ENCODE measurements at regions not wholly inside any gene's neighbourhood (a gene's known extent, or its start where the extent isn't known, plus 50 kb on each side); places are given as distances from the start of the nearest gene placed in this dataset.

- 69 to 74% methylated on average over 9 of the region's 9 CpGs for WGBS, 2 donors
- H3K36me3 ChIP-seq, result no peaks in the 10 kb centered on the region
- no peak overlapping the region for H3K4me3 ChIP-seq
- H3K27ac ChIP-seq, result no peak overlapping the region
- H3K4me1 ChIP-seq, result no peaks in the 10 kb centered on the region
- no peak for DNase-seq (ENCODE audit: low spot score in 2 of 2)
- H3K27me3 ChIP-seq, result no peaks in the 10 kb centered on the region
- no peak for TF ChIP-seq EP300 (IDR thresholded peaks at IDR 0.05)
- no peak for TF ChIP-seq POLR2A (IDR thresholded peaks at IDR 0.05)
- no peak for TF ChIP-seq CTCF (IDR thresholded peaks at IDR 0.05)
- no peaks in the 10 kb centered on the region for H3K9me3 ChIP-seq
These were observed 56.5 kb upstream of the HDGFL1 start for GRCh38 chr6:22512686-22513427.

GRCh38 chr6:22513667-22514066, 55.7 kb upstream of the HDGFL1 start:
- 81 to 86% methylated on average over 9 of the region's 9 CpGs for WGBS, 2 donors
- H3K27ac ChIP-seq, result no peak overlapping the region
- H3K4me1 ChIP-seq, result no peaks in the 10 kb centered on the region
- no peaks in the 10 kb centered on the region for H3K9me3 ChIP-seq
- TF ChIP-seq POLR2A (IDR thresholded peaks at IDR 0.05) (no peak), CTCF (IDR thresholded peaks at IDR 0.05) (no peak), EP300 (IDR thresholded peaks at IDR 0.05) (no peak)
- H3K27me3 ChIP-seq, result no peaks in the 10 kb centered on the region
- H3K36me3 ChIP-seq, result no peaks in the 10 kb centered on the region
- no peak overlapping the region for H3K4me3 ChIP-seq
- DNase-seq (ENCODE audit: low spot score in 2 of 2), result no peak

GRCh38 chr6:22519237-22519636, 50.1 kb upstream of the HDGFL1 start:
- TF ChIP-seq CTCF (IDR thresholded peaks at IDR 0.05), result no peak
- WGBS, 2 donors, result 90 to 92% methylated on average over 2 of the region's 2 CpGs
- DNase-seq (ENCODE audit: low spot score in 2 of 2), result no peak

More at GRCh38 chr6:22519237-22519636, 50.1 kb upstream of the HDGFL1 start:
- Histone ChIP-seq H3K36me3 (no peaks in the 10 kb centered on the region), H3K4me1 (no peaks in the 10 kb centered on the region), H3K27me3 (no peaks in the 10 kb centered on the region), H3K9me3 (no peaks in the 10 kb centered on the region), H3K27ac (no peak overlapping the region), H3K4me3 (no peak overlapping the region)
